SK-N-DZ (cell line): ENCODE measurements at regions not wholly inside any gene's neighbourhood (a gene's known extent, or its start where the extent isn't known, plus 50 kb on each side); places are given as distances from the start of the nearest gene placed in this dataset.
A peak's percentile ranks its signal among the peaks of the same experiment; 100 is the strongest.

Experiments used
- DNase-seq: peaks from one replicate; pipeline ENCODE4 v3.0.0-alpha.2; 2015; ENCODE audit warnings: low spot score

- no peak for DNase-seq
These were observed 90.9 kb downstream of the HS1BP3 start for GRCh38 chr2:20560011-20560410.

GRCh38 chr2:20560891-20561636, 89.8 kb downstream of the HS1BP3 start:
- DNase-seq = no peak

GRCh38 chr2:20561637-20562454, 89.1 kb downstream of the HS1BP3 start:
- no peak for DNase-seq

GRCh38 chr2:20562540-20563225, 88.2 kb downstream of the HS1BP3 start:
- DNase-seq = peak; percentile 67

- DNase-seq = no peak
These were observed 87.6 kb downstream of the HS1BP3 start for GRCh38 chr2:20563251-20563650.

- DNase-seq = no peak
These were observed 87.1 kb downstream of the HS1BP3 start for GRCh38 chr2:20563833-20564232.

- no peak for DNase-seq
These were observed 85.7 kb downstream of the HS1BP3 start for GRCh38 chr2:20565101-20565622.

GRCh38 chr2:20565623-20566236, 85.2 kb downstream of the HS1BP3 start:
- no peak for DNase-seq

- no peak for DNase-seq
These were observed 84.6 kb downstream of the HS1BP3 start for GRCh38 chr2:20566331-20566730.

GRCh38 chr2:20567159-20567925, 83.6 kb downstream of the HS1BP3 start:
- no peak for DNase-seq
